ENCODE measurements at regions not wholly inside any gene's neighbourhood (a gene's known extent, or its start where the extent isn't known, plus 50 kb on each side); places are given as distances from the start of the nearest gene placed in this dataset.

- Mint-ChIP-seq H3K4me1 (peaks cover 34% of the 10 kb centered on the region), H3K36me3 (ENCODE audit: low read depth) (no peaks in the 10 kb centered on the region), H3K4me3 (no peak overlapping the region), H3K27me3 (ENCODE audit: low read depth) (peaks cover 7% of the 10 kb centered on the region), H3K9me3 (no peaks in the 10 kb centered on the region), H3K27ac (no peak overlapping the region)
- TF ChIP-seq, protein P1, sequence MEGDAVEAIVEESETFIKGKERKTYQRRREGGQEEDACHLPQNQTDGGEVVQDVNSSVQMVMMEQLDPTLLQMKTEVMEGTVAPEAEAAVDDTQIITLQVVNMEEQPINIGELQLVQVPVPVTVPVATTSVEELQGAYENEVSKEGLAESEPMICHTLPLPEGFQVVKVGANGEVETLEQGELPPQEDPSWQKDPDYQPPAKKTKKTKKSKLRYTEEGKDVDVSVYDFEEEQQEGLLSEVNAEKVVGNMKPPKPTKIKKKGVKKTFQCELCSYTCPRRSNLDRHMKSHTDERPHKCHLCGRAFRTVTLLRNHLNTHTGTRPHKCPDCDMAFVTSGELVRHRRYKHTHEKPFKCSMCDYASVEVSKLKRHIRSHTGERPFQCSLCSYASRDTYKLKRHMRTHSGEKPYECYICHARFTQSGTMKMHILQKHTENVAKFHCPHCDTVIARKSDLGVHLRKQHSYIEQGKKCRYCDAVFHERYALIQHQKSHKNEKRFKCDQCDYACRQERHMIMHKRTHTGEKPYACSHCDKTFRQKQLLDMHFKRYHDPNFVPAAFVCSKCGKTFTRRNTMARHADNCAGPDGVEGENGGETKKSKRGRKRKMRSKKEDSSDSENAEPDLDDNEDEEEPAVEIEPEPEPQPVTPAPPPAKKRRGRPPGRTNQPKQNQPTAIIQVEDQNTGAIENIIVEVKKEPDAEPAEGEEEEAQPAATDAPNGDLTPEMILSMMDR (IDR thresholded peaks at IDR 0.05; ENCODE audit: unreplicated experiment in 3 of 3), result no peak
Measured at GRCh38 chr20:58097943-58098342, 130.5 kb downstream of the ANKRD60 start.

- Mint-ChIP-seq H3K4me3 (no peak overlapping the region), H3K27ac (peak overlapping the region in 1 of 3 experiments; percentile 10), H3K27me3 (ENCODE audit: low read depth) (peaks cover 4% of the 10 kb centered on the region), H3K36me3 (ENCODE audit: low read depth) (no peaks in the 10 kb centered on the region), H3K4me1 (peaks cover 31% of the 10 kb centered on the region), H3K9me3 (no peaks in the 10 kb centered on the region)
- TF ChIP-seq, protein P1 (IDR thresholded peaks at IDR 0.05; ENCODE audit: unreplicated experiment in 3 of 3), result no peak
Measured at GRCh38 chr20:58097429-58097828, 131.0 kb downstream of the ANKRD60 start.

DNA sequence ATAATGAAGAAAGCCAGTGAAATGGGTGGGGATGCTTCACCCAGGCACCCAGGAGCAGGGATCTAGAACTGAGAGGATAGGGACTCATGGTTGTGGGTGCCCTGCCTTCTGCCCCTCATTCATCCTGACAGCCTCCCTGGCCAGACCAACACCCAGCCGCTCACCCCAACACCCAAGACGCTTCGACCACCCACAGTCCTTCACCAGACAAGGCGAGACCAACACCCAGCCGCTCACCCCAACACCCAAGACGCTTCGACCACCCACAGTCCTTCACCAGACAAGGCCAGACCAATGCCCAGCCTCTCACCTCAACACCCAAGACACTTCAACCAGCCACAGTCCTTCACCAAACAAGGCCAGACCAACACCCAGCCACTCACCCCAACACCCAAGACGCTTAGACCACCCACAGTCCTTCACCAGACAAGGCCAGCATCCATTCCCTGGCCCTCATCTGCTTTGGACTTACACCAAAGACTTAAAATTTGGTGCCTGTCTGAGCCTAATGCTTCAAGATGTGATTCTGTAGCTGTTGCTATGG, 131.5 kb downstream of the ANKRD60 start:
- Mint-ChIP-seq H3K36me3 (ENCODE audit: low read depth) (no peaks in the 10 kb centered on the region), H3K27me3 (ENCODE audit: low read depth) (peaks cover 4% of the 10 kb centered on the region), H3K27ac (peak overlapping the region in 1 of 3 experiments; percentile 10), H3K4me1 (peaks cover 33% of the 10 kb centered on the region), H3K4me3 (no peak overlapping the region), H3K9me3 (no peaks in the 10 kb centered on the region)
- TF ChIP-seq, protein P1 (IDR thresholded peaks at IDR 0.05; ENCODE audit: unreplicated experiment in 3 of 3), result no peak

DNA sequence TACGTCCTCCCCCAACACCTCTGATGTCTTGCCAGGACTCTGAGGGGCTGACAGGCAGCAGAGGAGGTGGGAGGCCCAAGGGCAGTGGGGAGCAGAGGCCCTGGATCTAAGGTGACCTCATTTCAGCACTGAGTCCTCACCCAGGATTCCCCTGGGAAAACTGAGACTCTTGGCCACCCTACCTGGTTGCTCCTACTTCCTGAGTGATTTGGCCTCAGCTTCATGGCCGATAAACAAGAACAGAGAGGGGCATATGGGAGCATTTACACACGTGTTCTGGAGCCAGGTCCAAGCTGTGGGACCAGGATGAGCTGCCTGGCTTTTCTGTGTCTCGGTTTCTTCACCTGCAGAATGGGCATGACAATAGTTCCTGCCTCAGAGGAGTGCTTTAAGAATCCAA, 133.8 kb downstream of the ANKRD60 start:
- TF ChIP-seq, protein P1 (IDR thresholded peaks at IDR 0.05; ENCODE audit: unreplicated experiment in 3 of 3), result no peak
- H3K27me3 Mint-ChIP-seq (ENCODE audit: low read depth), result peaks cover 8% of the 10 kb centered on the region
- no peaks in the 10 kb centered on the region for H3K9me3 Mint-ChIP-seq
- H3K4me3 Mint-ChIP-seq, result no peak overlapping the region
- no peaks in the 10 kb centered on the region for H3K36me3 Mint-ChIP-seq (ENCODE audit: low read depth)
- peak overlapping the region in 1 of 3 experiments; percentile 8 for H3K27ac Mint-ChIP-seq
- peaks cover 24% of the 10 kb centered on the region for H3K4me1 Mint-ChIP-seq

GRCh38 chr20:58094160-58094559, 134.3 kb downstream of the ANKRD60 start:
- no peak overlapping the region for H3K4me3 Mint-ChIP-seq
- TF ChIP-seq, protein P1 (IDR thresholded peaks at IDR 0.05; ENCODE audit: unreplicated experiment in 3 of 3), result no peak
- no peaks in the 10 kb centered on the region for H3K9me3 Mint-ChIP-seq
- peaks cover 8% of the 10 kb centered on the region for H3K27me3 Mint-ChIP-seq (ENCODE audit: low read depth)
- H3K27ac Mint-ChIP-seq, result no peak overlapping the region
- peaks cover 22% of the 10 kb centered on the region for H3K4me1 Mint-ChIP-seq
- no peaks in the 10 kb centered on the region for H3K36me3 Mint-ChIP-seq (ENCODE audit: low read depth)

- Mint-ChIP-seq H3K4me1 (peaks cover 17% of the 10 kb centered on the region), H3K27me3 (ENCODE audit: low read depth) (peaks cover 12% of the 10 kb centered on the region), H3K36me3 (ENCODE audit: low read depth) (no peaks in the 10 kb centered on the region), H3K4me3 (no peak overlapping the region), H3K9me3 (no peaks in the 10 kb centered on the region), H3K27ac (no peak overlapping the region)
- TF ChIP-seq, protein P1 (IDR thresholded peaks at IDR 0.05; ENCODE audit: unreplicated experiment in 3 of 3), result no peak
Measured at GRCh38 chr20:58092871-58093270, 135.6 kb downstream of the ANKRD60 start.
